OCI-LY1 (cell line): ENCODE measurements at regions not wholly inside any gene's neighbourhood (a gene's known extent, or its start where the extent isn't known, plus 50 kb on each side); places are given as distances from the start of the nearest gene placed in this dataset.

ENCODE experiments used
- EZH2 ChIP-seq: fragments of 200-600 bp; sonication (generic), shearing (Covaris generic); IDR thresholded peaks from 2 replicates; pipeline ENCODE4 v1.8.0; 2017; ENCODE audit warnings: borderline replicate concordance, mixed run types, mild to moderate bottlenecking, antibody characterized with exemption, low read length, moderate library complexity, mixed read lengths
- TF ChIP-seq, protein P1 (sequence below): fragments of 200-600 bp; sonication (generic), shearing (Covaris generic); IDR thresholded peaks from 2 replicates; pipeline ENCODE4 v1.5.1; 2017; ENCODE audit warnings: mild to moderate bottlenecking, antibody characterized with exemption, low read length, moderate library complexity, mixed read lengths

DNA sequence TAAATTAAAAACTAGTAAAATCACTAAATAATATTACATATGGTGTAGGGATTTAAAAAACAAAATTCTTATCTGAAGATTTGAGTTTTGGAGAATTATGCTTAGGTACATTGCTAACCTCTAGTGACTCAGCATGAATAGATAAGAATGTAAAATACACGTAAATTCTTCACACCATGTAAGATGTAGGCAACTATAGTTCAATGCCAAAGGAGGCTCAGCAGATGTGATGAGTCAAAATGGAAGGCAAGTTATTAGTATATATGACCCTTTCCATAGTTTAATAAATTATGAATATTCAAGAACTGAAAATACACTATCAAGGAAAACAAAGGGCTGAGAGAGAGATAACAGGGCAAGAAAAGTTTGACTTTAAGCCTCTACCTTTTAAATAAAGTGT lies 79.0 kb downstream of the MRPS30 start:
- TF ChIP-seq, protein P1, sequence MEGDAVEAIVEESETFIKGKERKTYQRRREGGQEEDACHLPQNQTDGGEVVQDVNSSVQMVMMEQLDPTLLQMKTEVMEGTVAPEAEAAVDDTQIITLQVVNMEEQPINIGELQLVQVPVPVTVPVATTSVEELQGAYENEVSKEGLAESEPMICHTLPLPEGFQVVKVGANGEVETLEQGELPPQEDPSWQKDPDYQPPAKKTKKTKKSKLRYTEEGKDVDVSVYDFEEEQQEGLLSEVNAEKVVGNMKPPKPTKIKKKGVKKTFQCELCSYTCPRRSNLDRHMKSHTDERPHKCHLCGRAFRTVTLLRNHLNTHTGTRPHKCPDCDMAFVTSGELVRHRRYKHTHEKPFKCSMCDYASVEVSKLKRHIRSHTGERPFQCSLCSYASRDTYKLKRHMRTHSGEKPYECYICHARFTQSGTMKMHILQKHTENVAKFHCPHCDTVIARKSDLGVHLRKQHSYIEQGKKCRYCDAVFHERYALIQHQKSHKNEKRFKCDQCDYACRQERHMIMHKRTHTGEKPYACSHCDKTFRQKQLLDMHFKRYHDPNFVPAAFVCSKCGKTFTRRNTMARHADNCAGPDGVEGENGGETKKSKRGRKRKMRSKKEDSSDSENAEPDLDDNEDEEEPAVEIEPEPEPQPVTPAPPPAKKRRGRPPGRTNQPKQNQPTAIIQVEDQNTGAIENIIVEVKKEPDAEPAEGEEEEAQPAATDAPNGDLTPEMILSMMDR = no peak
- no peak for TF ChIP-seq EZH2
